K562 (cell line): ENCODE measurements at regions not wholly inside any gene's neighbourhood (a gene's known extent, or its start where the extent isn't known, plus 50 kb on each side); places are given as distances from the start of the nearest gene placed in this dataset.

Experiments used
- ATAC-seq: fragments of 200-7000 bp; cut with Tn5 transposase; 3 replicates; pipeline ENCODE4 v1.9.1; 2020; ENCODE audit warnings: moderate library complexity
- BruUV-seq: library from RNA; stranded (reverse); fragments of 400-500 nt; replicated peaks from 2 replicates; lab custom pipeline; 2021; lab: Mats Ljungman, UMichigan
- CTCF ChIA-PET: fragments of 300-600 bp; formaldehyde crosslinking; extraction: SDS; loops from one replicate; lab custom pipeline; 2021; ENCODE audit warnings: low intra/inter-chr PET ratio; lab: Yijun Ruan, JAX
- POLR2A ChIA-PET: fragments of 300-600, 350-650 bp; sonication (Branson Sonifier 250); formaldehyde crosslinking; extraction: SDS; loops from one replicate; lab custom pipeline; 2021; ENCODE audit warnings: antibody characterized with exemption, inconsistent platforms; lab: Yijun Ruan, JAX
- DNase-seq, 4 experiments: peaks; one replicate each; pipeline versions ENCODE4 v3.0.0 to v3.0.0-alpha.2; 2011 to 2018; ENCODE audit warnings: low spot score in 3 of 4, mixed read lengths in 3 of 4; ENCODE audit errors: extremely low read depth in 1 of 4
- FAIRE-seq: peaks from 2 replicates; lab custom pipeline; 2011; peaks lifted over from hg19 to GRCh38; lab: Jason Lieb, UNC
- H2AFZ ChIP-seq: 2 replicates; pipeline ENCODE4 v1.6.0; 2011; ENCODE audit warnings: low read depth, low read length, control low read depth, inconsistent platforms
- H3K27ac ChIP-seq: fragments of 200-600 bp; 3 replicates; pipeline ENCODE4 v1.8.0; 2011; ENCODE audit warnings: low read depth, mild to moderate bottlenecking, control low read depth, inconsistent platforms, low read length, moderate library complexity, mixed read lengths; ENCODE audit errors: extremely low read depth
- H3K27me3 ChIP-seq, 2 experiments: fragments of 300-600 bp in 1 of 2; 2 replicates in 1 of 2; 3 replicates in 1 of 2; pipeline versions ENCODE4 v1.6.0 to v1.8.0; 2011; ENCODE audit warnings: inconsistent platforms in 2 of 2, low read length in 2 of 2, mild to moderate bottlenecking in 1 of 2, mixed read lengths in 1 of 2, moderate library complexity in 1 of 2; ENCODE audit not compliant: control insufficient read depth in 2 of 2, insufficient read depth in 2 of 2
- H3K36me3 ChIP-seq: fragments of 300-600 bp; 3 replicates; pipeline ENCODE4 v1.8.0; 2011; ENCODE audit warnings: mild to moderate bottlenecking, low read length, inconsistent platforms; ENCODE audit not compliant: control insufficient read depth, insufficient read depth
- H3K4me1 ChIP-seq, 2 experiments: fragments of 200-600 bp in 1 of 2; replicated peaks in 1 of 2; 2 replicates in 1 of 2; 3 replicates in 1 of 2; pipeline versions ENCODE4 v1.5.1 to v1.8.0; 2011; ENCODE audit warnings: inconsistent platforms in 2 of 2, low read length in 2 of 2, mild to moderate bottlenecking in 1 of 2, mixed read lengths in 1 of 2, moderate library complexity in 1 of 2; ENCODE audit not compliant: control insufficient read depth in 2 of 2, insufficient read depth in 2 of 2
- H3K4me2 ChIP-seq: 2 replicates; pipeline ENCODE4 v1.6.1; 2011; ENCODE audit warnings: low read length, control low read depth, inconsistent platforms, mixed read lengths; ENCODE audit not compliant: insufficient read depth
- H3K4me3 ChIP-seq: fragments of 200-600 bp; sonication (generic), shearing (Covaris generic); 2 replicates; pipeline ENCODE4 v1.5.1; 2016; ENCODE audit warnings: control low read depth, inconsistent platforms
- H3K79me2 ChIP-seq: fragments of 200-600 bp; 3 replicates; pipeline ENCODE4 v1.8.0; 2011; ENCODE audit warnings: low read length, inconsistent platforms; ENCODE audit not compliant: control insufficient read depth, insufficient read depth
- H3K9ac ChIP-seq, 2 experiments: 2 replicates each; pipeline versions ENCODE4 v1.6.0 to v1.6.1; 2011; ENCODE audit warnings: low read depth in 2 of 2, low read length in 2 of 2, control low read depth in 1 of 2, inconsistent platforms in 1 of 2, mild to moderate bottlenecking in 1 of 2, mixed read lengths in 1 of 2; ENCODE audit not compliant: insufficient read depth in 1 of 2
- H3K9me1 ChIP-seq: one replicate; pipeline ENCODE4 v1.6.0; 2011; ENCODE audit warnings: inconsistent platforms, mild to moderate bottlenecking, low read length, moderate library complexity; ENCODE audit not compliant: control insufficient read depth, insufficient read depth
- H3K9me3 ChIP-seq: replicated peaks from 2 replicates; pipeline ENCODE4 v1.5.1; 2011; ENCODE audit warnings: low read depth, low read length, inconsistent platforms; ENCODE audit not compliant: control insufficient read depth, insufficient read depth
- H4K20me1 ChIP-seq: replicated peaks from 2 replicates; pipeline ENCODE4 v1.6.1; 2011; ENCODE audit warnings: low read length, inconsistent platforms, mixed read lengths; ENCODE audit not compliant: control insufficient read depth, insufficient read depth
- C11orf30 ChIP-seq: fragments of 450-650 bp; IDR thresholded peaks from 2 replicates; pipeline ENCODE4 v1.6.1; 2016; ENCODE audit warnings: low read depth, mild to moderate bottlenecking
- CTBP1 ChIP-seq: fragments of 450-650 bp; IDR thresholded peaks from 2 replicates; pipeline ENCODE4 v1.6.1; 2016; ENCODE audit warnings: borderline replicate concordance
- MAZ ChIP-seq, 2 experiments: fragments of 450-650 bp in 1 of 2; sonication (generic) in 1 of 2; formaldehyde crosslinking; IDR thresholded peaks in 1 of 2; conservative IDR thresholded peaks in 1 of 2; 2 replicates each; pipeline versions ENCODE4 v1.4.0 to v1.5.0; 2020; ENCODE audit warnings: mild to moderate bottlenecking in 1 of 2, missing genetic modification reagents in 1 of 2
- NFE2L1 ChIP-seq: fragments of 450-650 bp; IDR thresholded peaks from 2 replicates; pipeline ENCODE4 v1.6.1; 2016; ENCODE audit warnings: missing genetic modification characterization, low read depth, mild to moderate bottlenecking, missing compliant biosample characterization, moderate library complexity, borderline replicate concordance
- ZC3H4 ChIP-seq: sonication (generic); formaldehyde crosslinking; IDR thresholded peaks from 2 replicates; pipeline ENCODE4 v1.9.0; 2021; ENCODE audit warnings: missing genetic modification reagents, borderline replicate concordance
- WGBS: fragments of 100-300 bp; shearing (Covaris generic); methylation state at CpG from one replicate; pipeline ENCODE4 v1.1.6; 2016; ENCODE audit warnings: low coverage, mixed read lengths; ENCODE audit not compliant: insufficient coverage; ENCODE audit errors: missing lambda C conversion rate; 5-methylcytosine and 5-hydroxymethylcytosine counted together
- in situ Hi-C: fragments of 300-500 bp; cut with MboI; formaldehyde crosslinking; loops from 4 replicates; pipeline ENCODE4 v1.15.0; 2018; ENCODE audit warnings: inconsistent platforms, mixed read lengths
- intact Hi-C: fragments of 100-400 bp; cut with micrococcal nuclease; formaldehyde crosslinking; loops from 2 replicates; pipeline ENCODE4 v1.14.2; 2022
- TF ChIP-seq, protein P1 (sequence below): fragments of 250-450 bp; sonication (Bioruptor Pico); IDR thresholded peaks from 2 replicates; pipeline ENCODE4 v1.5.0; 2021; ENCODE audit warnings: mild to moderate bottlenecking, borderline replicate concordance
- TF ChIP-seq, protein P2 (sequence below): fragments of 250-450 bp; sonication (Bioruptor Pico); IDR thresholded peaks from 2 replicates; pipeline ENCODE4 v1.5.1; 2021; ENCODE audit warnings: mild to moderate bottlenecking

DNA sequence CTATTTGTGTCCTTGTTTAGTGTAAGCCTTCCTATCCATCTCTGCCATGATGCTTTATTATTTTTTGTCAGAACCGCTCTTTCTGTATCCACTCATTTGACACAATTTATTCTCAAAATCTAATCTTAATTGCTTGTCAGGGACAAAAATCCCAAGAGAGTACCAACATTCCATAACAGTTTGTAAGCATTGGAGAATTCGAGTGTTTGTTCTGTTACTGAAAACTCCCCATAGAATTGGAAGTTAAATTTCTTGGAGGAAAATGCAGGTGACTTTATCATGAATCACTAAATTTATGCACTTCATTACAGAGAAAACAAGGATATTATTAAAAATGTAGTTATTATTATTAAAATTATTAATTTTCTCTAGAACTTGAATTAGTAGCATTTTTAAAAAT lies 1986.1 kb downstream of the ARAP2 start:
- no TSS peak for BruUV-seq
- H3K4me3 ChIP-seq, result no peak overlapping the region
- in situ Hi-C loops (no loop called here), intact Hi-C loops (no loop called here)
- no peaks in the 10 kb centered on the region; the same call in 1 of the 2 replicates for H3K9me3 ChIP-seq
- ChIA-PET POLR2A (no interaction called here), CTCF (no interaction called here)
- no peaks in the 10 kb centered on the region for H3K27me3 ChIP-seq
- 26% methylated on average over 2 of the region's 2 CpGs for WGBS
- H3K9ac ChIP-seq, result no peak overlapping the region
- no peaks in the 10 kb centered on the region for H3K36me3 ChIP-seq
- FAIRE-seq (no peak), ATAC-seq (no peak), DNase-seq (no peak)
- no peaks in the 10 kb centered on the region; the same call in 2 of the 3 replicates for H3K79me2 ChIP-seq
- TF ChIP-seq C11orf30 (no peak), NFE2L1 (tag) (no peak), CTBP1 (no peak), ZC3H4 (CRISPR knock-in tag) (no peak)
- no peak overlapping the region for H3K4me2 ChIP-seq
- H3K4me1 ChIP-seq, result no peaks in the 10 kb centered on the region
- H4K20me1 ChIP-seq, result no peaks in the 10 kb centered on the region
- no peak overlapping the region for H2AFZ ChIP-seq
- no peaks in the 10 kb centered on the region for H3K9me1 ChIP-seq
- no peak overlapping the region for H3K27ac ChIP-seq

DNA sequence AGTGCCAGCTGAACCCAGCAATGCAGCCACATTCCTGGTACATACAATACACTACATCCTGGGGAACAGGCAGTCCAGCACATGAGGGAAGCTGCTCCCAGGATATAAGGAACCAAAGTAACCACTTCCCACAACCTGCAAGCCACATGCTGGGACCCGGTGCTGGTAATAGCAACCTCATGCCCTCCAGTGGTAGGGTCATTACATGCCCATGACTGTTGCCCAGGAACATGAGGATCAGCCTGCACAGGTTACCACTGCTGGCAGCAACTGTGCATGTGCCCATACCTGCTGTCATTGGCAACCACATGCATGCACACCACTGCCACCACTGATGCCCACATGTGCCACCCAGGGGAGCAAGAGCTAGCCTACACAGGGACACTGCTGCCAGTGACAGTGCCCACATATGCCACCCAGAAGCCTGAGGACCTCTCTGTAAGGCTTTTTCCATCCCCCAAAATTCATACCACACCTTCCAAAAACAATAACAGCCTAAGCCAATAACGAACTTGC lies 1982.5 kb downstream of the ARAP2 start:
- H3K79me2 ChIP-seq, result no peaks in the 10 kb centered on the region; the same call in 2 of the 3 replicates
- H3K27ac ChIP-seq, result no peak overlapping the region
- H3K9me3 ChIP-seq, result no peaks in the 10 kb centered on the region; the same call in 1 of the 2 replicates
- H3K4me3 ChIP-seq, result no peak overlapping the region
- ChIA-PET POLR2A (interaction anchor here (1.5 kb wide), 1 partner anchor 10 kb away, joined by 3 read pairs; no protein-coding TSS in a partner anchor), CTCF (no interaction called here)
- DNase-seq, result no peak
- no peak overlapping the region for H2AFZ ChIP-seq
- intact Hi-C loops, result no loop called here
- no peaks in the 10 kb centered on the region for H4K20me1 ChIP-seq
- H3K9ac ChIP-seq, result no peak overlapping the region
- no peak for FAIRE-seq
- no peak overlapping the region for H3K4me2 ChIP-seq
- H3K9me1 ChIP-seq, result no peaks in the 10 kb centered on the region
- BruUV-seq, result no TSS peak
- ATAC-seq, result no peak
- 0% methylated on average over 2 of the region's 2 CpGs for WGBS
- H3K27me3 ChIP-seq, result no peaks in the 10 kb centered on the region
- in situ Hi-C loops, result no loop called here
- no peaks in the 10 kb centered on the region for H3K36me3 ChIP-seq
- no peaks in the 10 kb centered on the region for H3K4me1 ChIP-seq
- no peak for TF ChIP-seq MAZ (CRISPR knock-in tag; conservative IDR thresholded peaks at IDR 0.05 in 1 of 2, IDR thresholded peaks at IDR 0.05 in 1 of 2)
- TF ChIP-seq, protein P1, sequence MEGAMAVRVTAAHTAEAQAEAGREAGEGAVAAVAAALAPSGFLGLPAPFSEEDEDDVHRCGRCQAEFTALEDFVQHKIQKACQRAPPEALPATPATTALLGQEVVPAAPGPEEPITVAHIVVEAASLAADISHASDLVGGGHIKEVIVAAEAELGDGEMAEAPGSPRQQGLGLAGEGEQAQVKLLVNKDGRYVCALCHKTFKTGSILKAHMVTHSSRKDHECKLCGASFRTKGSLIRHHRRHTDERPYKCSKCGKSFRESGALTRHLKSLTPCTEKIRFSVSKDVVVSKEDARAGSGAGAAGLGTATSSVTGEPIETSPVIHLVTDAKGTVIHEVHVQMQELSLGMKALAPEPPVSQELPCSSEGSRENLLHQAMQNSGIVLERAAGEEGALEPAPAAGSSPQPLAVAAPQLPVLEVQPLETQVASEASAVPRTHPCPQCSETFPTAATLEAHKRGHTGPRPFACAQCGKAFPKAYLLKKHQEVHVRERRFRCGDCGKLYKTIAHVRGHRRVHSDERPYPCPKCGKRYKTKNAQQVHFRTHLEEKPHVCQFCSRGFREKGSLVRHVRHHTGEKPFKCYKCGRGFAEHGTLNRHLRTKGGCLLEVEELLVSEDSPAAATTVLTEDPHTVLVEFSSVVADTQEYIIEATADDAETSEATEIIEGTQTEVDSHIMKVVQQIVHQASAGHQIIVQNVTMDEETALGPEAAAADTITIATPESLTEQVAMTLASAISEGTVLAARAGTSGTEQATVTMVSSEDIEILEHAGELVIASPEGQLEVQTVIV, result no peak
- TF ChIP-seq, protein P2, sequence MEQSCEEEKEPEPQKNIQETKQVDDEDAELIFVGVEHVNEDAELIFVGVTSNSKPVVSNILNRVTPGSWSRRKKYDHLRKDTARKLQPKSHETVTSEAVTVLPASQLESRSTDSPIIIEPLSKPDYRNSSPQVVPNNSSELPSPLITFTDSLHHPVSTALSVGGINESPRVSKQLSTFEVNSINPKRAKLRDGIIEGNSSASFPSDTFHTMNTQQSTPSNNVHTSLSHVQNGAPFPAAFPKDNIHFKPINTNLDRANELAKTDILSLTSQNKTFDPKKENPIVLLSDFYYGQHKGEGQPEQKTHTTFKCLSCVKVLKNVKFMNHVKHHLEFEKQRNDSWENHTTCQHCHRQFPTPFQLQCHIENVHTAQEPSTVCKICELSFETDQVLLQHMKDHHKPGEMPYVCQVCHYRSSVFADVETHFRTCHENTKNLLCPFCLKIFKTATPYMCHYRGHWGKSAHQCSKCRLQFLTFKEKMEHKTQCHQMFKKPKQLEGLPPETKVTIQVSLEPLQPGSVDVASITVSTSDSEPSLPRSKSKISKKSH (CRISPR knock-in tag), result no peak
